ENCODE measurements at regions not wholly inside any gene's neighbourhood (a gene's known extent, or its start where the extent isn't known, plus 50 kb on each side); places are given as distances from the start of the nearest gene placed in this dataset.
"Not testable (repeated sequence)": the region's sequence is repeated elsewhere in the genome, so short reads cannot be mapped to it uniquely, and the experiment has no call there.

- DNase-seq (ENCODE audit: low read depth), result not testable (repeated sequence)
Measured at GRCh38 chrX:108843039-108843438, 106.7 kb upstream of the IRS4 start.

GRCh38 chrX:108833993-108834392 is 97.6 kb upstream of the IRS4 start:
- no peak for DNase-seq (ENCODE audit: low read depth)

GRCh38 chrX:108811891-108812290 is 75.5 kb upstream of the IRS4 start:
- DNase-seq (ENCODE audit: low read depth), result no peak

- DNase-seq (ENCODE audit: low read depth), result no peak
Measured at GRCh38 chrX:108795240-108795639, 58.9 kb upstream of the IRS4 start.

All from forelimb muscle (tissue), 1 donor.